ENCODE measurements at regions not wholly inside any gene's neighbourhood (a gene's known extent, or its start where the extent isn't known, plus 50 kb on each side); places are given as distances from the start of the nearest gene placed in this dataset.

- no TSS peak for BruUV-seq (replicated peaks)
- CTCF ChIA-PET = no interaction called here
- no peak overlapping the region for H3K27ac Mint-ChIP-seq (ENCODE audit: unreplicated experiment)
- no peaks in the 10 kb centered on the region for H3K36me3 Mint-ChIP-seq (ENCODE audit: insufficient read depth, unreplicated experiment)
- intact Hi-C loops (cut with micrococcal nuclease; ENCODE audit: unreplicated experiment) = no loop called here
- H3K4me3 Mint-ChIP-seq (ENCODE audit: low read depth, unreplicated experiment) = no peak overlapping the region
- H3K9me3 Mint-ChIP-seq (ENCODE audit: low read depth, unreplicated experiment) = peaks cover 10% of the 10 kb centered on the region
- TF ChIP-seq CTCF (IDR thresholded peaks at IDR 0.05; ENCODE audit: unreplicated experiment) = no peak
- peaks cover 10% of the 10 kb centered on the region for H3K4me1 Mint-ChIP-seq (ENCODE audit: low read depth, unreplicated experiment)
- no peak for DNase-seq
- no peaks in the 10 kb centered on the region for H3K27me3 Mint-ChIP-seq (ENCODE audit: unreplicated experiment)
These were observed 467.7 kb upstream of the KLF6 start for GRCh38 chr10:4252701-4253100.

- no peak for DNase-seq
- Mint-ChIP-seq H3K27ac (ENCODE audit: unreplicated experiment) (no peak overlapping the region), H3K36me3 (ENCODE audit: insufficient read depth, unreplicated experiment) (no peaks in the 10 kb centered on the region), H3K4me1 (ENCODE audit: low read depth, unreplicated experiment) (peaks cover 19% of the 10 kb centered on the region), H3K27me3 (ENCODE audit: unreplicated experiment) (no peaks in the 10 kb centered on the region), H3K4me3 (ENCODE audit: low read depth, unreplicated experiment) (no peak overlapping the region), H3K9me3 (ENCODE audit: low read depth, unreplicated experiment) (peaks cover 10% of the 10 kb centered on the region)
- intact Hi-C loops (cut with micrococcal nuclease; ENCODE audit: unreplicated experiment) = no loop called here
- TF ChIP-seq CTCF (IDR thresholded peaks at IDR 0.05; ENCODE audit: unreplicated experiment) = no peak
- CTCF ChIA-PET = no interaction called here
- BruUV-seq (replicated peaks) = no TSS peak
These were observed 465.5 kb upstream of the KLF6 start for GRCh38 chr10:4250587-4250887.

GRCh38 chr10:4249841-4250586 lies 465.0 kb upstream of the KLF6 start:
- no peak for DNase-seq
- Mint-ChIP-seq H3K9me3 (ENCODE audit: low read depth, unreplicated experiment) (peaks cover 8% of the 10 kb centered on the region), H3K4me1 (ENCODE audit: low read depth, unreplicated experiment) (peaks cover 19% of the 10 kb centered on the region), H3K4me3 (ENCODE audit: low read depth, unreplicated experiment) (no peak overlapping the region), H3K36me3 (ENCODE audit: insufficient read depth, unreplicated experiment) (no peaks in the 10 kb centered on the region), H3K27ac (ENCODE audit: unreplicated experiment) (no peak overlapping the region), H3K27me3 (ENCODE audit: unreplicated experiment) (no peaks in the 10 kb centered on the region)
- TF ChIP-seq CTCF (IDR thresholded peaks at IDR 0.05; ENCODE audit: unreplicated experiment) = no peak
- intact Hi-C loops (cut with micrococcal nuclease; ENCODE audit: unreplicated experiment) = loop anchor here (10.0 kb wide), 1 partner anchor 405 kb away; no protein-coding TSS in a partner anchor
- BruUV-seq (replicated peaks) = no TSS peak
- CTCF ChIA-PET = no interaction called here

- Mint-ChIP-seq H3K4me1 (ENCODE audit: low read depth, unreplicated experiment) (peaks cover 26% of the 10 kb centered on the region), H3K9me3 (ENCODE audit: low read depth, unreplicated experiment) (peaks cover 8% of the 10 kb centered on the region), H3K27me3 (ENCODE audit: unreplicated experiment) (no peaks in the 10 kb centered on the region), H3K27ac (ENCODE audit: unreplicated experiment) (no peak overlapping the region), H3K4me3 (ENCODE audit: low read depth, unreplicated experiment) (no peak overlapping the region), H3K36me3 (ENCODE audit: insufficient read depth, unreplicated experiment) (no peaks in the 10 kb centered on the region)
- intact Hi-C loops (cut with micrococcal nuclease; ENCODE audit: unreplicated experiment) = loop anchor here (10.0 kb wide), 1 partner anchor 407 kb away; no protein-coding TSS in a partner anchor
- CTCF ChIA-PET = no interaction called here
- no peak for TF ChIP-seq CTCF (IDR thresholded peaks at IDR 0.05; ENCODE audit: unreplicated experiment)
- BruUV-seq (replicated peaks) = no TSS peak
- no peak for DNase-seq
These were observed 462.4 kb upstream of the KLF6 start for GRCh38 chr10:4247379-4247778.

Data from Calu3 (cell line).